Epithelial cell of esophagus (primary cell): ENCODE measurements at regions not wholly inside any gene's neighbourhood (a gene's known extent, or its start where the extent isn't known, plus 50 kb on each side); places are given as distances from the start of the nearest gene placed in this dataset.

ENCODE experiments used
- DNase-seq: peaks from one replicate; pipeline ENCODE4 v3.0.0; 2010; ENCODE audit warnings: low read depth
- H3K4me3 ChIP-seq: 2 replicates; pipeline ENCODE4 v1.5.1; 2011; ENCODE audit warnings: mild to moderate bottlenecking, low read length, control low read depth
- CTCF ChIP-seq: IDR thresholded peaks from 2 replicates; pipeline ENCODE4 v1.5.1; 2011; ENCODE audit warnings: low read depth, mild to moderate bottlenecking, low read length, control low read depth, inconsistent platforms; ENCODE audit not compliant: insufficient read depth; ENCODE audit errors: missing control alignments

GRCh38 chr20:24150406-24150805 lies 161.8 kb upstream of the GGTLC1 start:
- DNase-seq = no peak
- TF ChIP-seq CTCF = no peak
- H3K4me3 ChIP-seq = no peak overlapping the region

- no peak overlapping the region for H3K4me3 ChIP-seq
- DNase-seq = no peak
- TF ChIP-seq CTCF = peak; percentile 57
These were observed 161.3 kb upstream of the GGTLC1 start for GRCh38 chr20:24149881-24150307.

- TF ChIP-seq CTCF = no peak
- peak; percentile 16 for DNase-seq
- no peak overlapping the region for H3K4me3 ChIP-seq
These were observed 160.6 kb upstream of the GGTLC1 start for GRCh38 chr20:24149175-24149574.

- no peak for DNase-seq
- no peak for TF ChIP-seq CTCF
- H3K4me3 ChIP-seq = no peak overlapping the region
These were observed 159.8 kb upstream of the GGTLC1 start for GRCh38 chr20:24148372-24148771.

GRCh38 chr20:24147961-24148360 lies 159.4 kb upstream of the GGTLC1 start:
- H3K4me3 ChIP-seq = no peak overlapping the region
- no peak for DNase-seq
- TF ChIP-seq CTCF = no peak

GRCh38 chr20:24147479-24147878 lies 158.9 kb upstream of the GGTLC1 start:
- TF ChIP-seq CTCF = no peak
- no peak for DNase-seq
- no peak overlapping the region for H3K4me3 ChIP-seq

GRCh38 chr20:24146231-24146634 lies 157.7 kb upstream of the GGTLC1 start:
- H3K4me3 ChIP-seq = no peak overlapping the region
- no peak for TF ChIP-seq CTCF
- peak; percentile 66 for DNase-seq
